ENCODE measurements at regions not wholly inside any gene's neighbourhood (a gene's known extent, or its start where the extent isn't known, plus 50 kb on each side); places are given as distances from the start of the nearest gene placed in this dataset.

GRCh38 chr15:38176155-38176554 lies 76.5 kb upstream of the SPRED1 start:
- Histone ChIP-seq H3K79me2 (ENCODE audit: insufficient read depth, low read length) (no peaks in the 10 kb centered on the region), H3K4me2 (ENCODE audit: low read length) (no peak overlapping the region), H3K4me3 (replicated peaks in 1 of 2; ENCODE audit: low read depth in 1 of 2, low read length in 2 of 2) (no peak overlapping the region), H3K27ac (ENCODE audit: low read depth, low read length) (no peak overlapping the region), H3K9me3 (ENCODE audit: control insufficient read depth in 1 of 2, insufficient read depth in 1 of 2, low read depth in 1 of 2, low read length in 2 of 2) (no peaks in the 10 kb centered on the region), H4K20me1 (ENCODE audit: insufficient read depth) (no peaks in the 10 kb centered on the region), H3K9me2 (ENCODE audit: insufficient read depth) (no peaks in the 10 kb centered on the region), H3K36me3 (ENCODE audit: control insufficient read depth in 1 of 2, insufficient read depth in 2 of 2, low read length in 2 of 2) (no peaks in the 10 kb centered on the region), H3K27me3 (ENCODE audit: insufficient read depth, low read length) (peaks cover 14% of the 10 kb centered on the region), H3K4me1 (ENCODE audit: control insufficient read depth in 1 of 2, insufficient read depth in 2 of 2, low read length in 2 of 2) (no peaks in the 10 kb centered on the region), H3K9ac (ENCODE audit: low read length) (no peak overlapping the region), H2AFZ (ENCODE audit: low read depth, low read length, poor library complexity, severe bottlenecking) (no peak overlapping the region)
- ChIA-PET RAD21 (ENCODE audit: low non-redundant PET in 1 of 2, low total read pairs in 2 of 2, uncharacterized antibody in 2 of 2, unreplicated experiment in 2 of 2) (no interaction called here), POLR2A (no interaction called here), CTCF (no interaction called here)
- TF ChIP-seq MAX (IDR thresholded peaks at IDR 0.05) (no peak), EGR1 (IDR thresholded peaks at IDR 0.05; ENCODE audit: low read depth) (no peak), RAD21 (IDR thresholded peaks at IDR 0.05; ENCODE audit: low read depth) (no peak), CBX3 (IDR thresholded peaks at IDR 0.05; ENCODE audit: low read depth) (no peak), CTCF (IDR thresholded peaks at IDR 0.05 in 2 of 3, conservative IDR thresholded peaks at IDR 0.05 in 1 of 3; ENCODE audit: borderline replicate concordance in 1 of 3, insufficient read depth in 1 of 3, low read depth in 2 of 3, low read length in 2 of 3) (no peak), EZH2phosphoT487 (IDR thresholded peaks at IDR 0.05; ENCODE audit: borderline replicate concordance) (no peak)
- no TSS peak for BruUV-seq (replicated peaks)
- no peak for DNase-seq (ENCODE audit: low read depth, low spot score)
- no peak for ATAC-seq
- intact Hi-C loops (cut with micrococcal nuclease), result no loop called here

- Histone ChIP-seq H3K27me3 (ENCODE audit: insufficient read depth, low read length) (peaks cover 14% of the 10 kb centered on the region), H3K27ac (ENCODE audit: low read depth, low read length) (no peak overlapping the region), H3K79me2 (ENCODE audit: insufficient read depth, low read length) (no peaks in the 10 kb centered on the region), H3K4me2 (ENCODE audit: low read length) (no peak overlapping the region), H2AFZ (ENCODE audit: low read depth, low read length, poor library complexity, severe bottlenecking) (no peak overlapping the region), H3K36me3 (ENCODE audit: control insufficient read depth in 1 of 2, insufficient read depth in 2 of 2, low read length in 2 of 2) (no peaks in the 10 kb centered on the region), H3K4me3 (replicated peaks in 1 of 2; ENCODE audit: low read depth in 1 of 2, low read length in 2 of 2) (no peak overlapping the region), H3K4me1 (ENCODE audit: control insufficient read depth in 1 of 2, insufficient read depth in 2 of 2, low read length in 2 of 2) (no peaks in the 10 kb centered on the region), H4K20me1 (ENCODE audit: insufficient read depth) (no peaks in the 10 kb centered on the region), H3K9me2 (ENCODE audit: insufficient read depth) (no peaks in the 10 kb centered on the region), H3K9me3 (ENCODE audit: control insufficient read depth in 1 of 2, insufficient read depth in 1 of 2, low read depth in 1 of 2, low read length in 2 of 2) (no peaks in the 10 kb centered on the region), H3K9ac (ENCODE audit: low read length) (no peak overlapping the region)
- ChIA-PET CTCF (no interaction called here), POLR2A (no interaction called here), RAD21 (ENCODE audit: low non-redundant PET in 1 of 2, low total read pairs in 2 of 2, uncharacterized antibody in 2 of 2, unreplicated experiment in 2 of 2) (no interaction called here)
- TF ChIP-seq EGR1 (IDR thresholded peaks at IDR 0.05; ENCODE audit: low read depth), result no peak
- TF ChIP-seq EZH2phosphoT487 (IDR thresholded peaks at IDR 0.05; ENCODE audit: borderline replicate concordance), result no peak
- TF ChIP-seq ZNF274 (IDR thresholded peaks at IDR 0.05; ENCODE audit: low read depth, low read length), result no peak
- TF ChIP-seq SP1 (IDR thresholded peaks at IDR 0.05; ENCODE audit: low read depth), result no peak
- no peak for TF ChIP-seq CBX3 (IDR thresholded peaks at IDR 0.05; ENCODE audit: low read depth)
- no TSS peak for BruUV-seq (replicated peaks)
- DNase-seq (ENCODE audit: low read depth, low spot score) (no peak), ATAC-seq (no peak)
- intact Hi-C loops (cut with micrococcal nuclease), result no loop called here
These were observed 75.9 kb upstream of the SPRED1 start for GRCh38 chr15:38176691-38177090.

Data from HCT116 (cell line).